HG03064 (cell line): ENCODE measurements at regions not wholly inside any gene's neighbourhood (a gene's known extent, or its start where the extent isn't known, plus 50 kb on each side); places are given as distances from the start of the nearest gene placed in this dataset.

Experiments
- ATAC-seq: cut with Tn5 transposase; IDR thresholded peaks from one replicate; pipeline ENCODE4 v1.9.1; 2021; ENCODE audit warnings: low read depth; ENCODE audit not compliant: unreplicated experiment

GRCh38 chr3:3586336-3586735, 212.9 kb upstream of the LRRN1 start:
- no peak for ATAC-seq

DNA sequence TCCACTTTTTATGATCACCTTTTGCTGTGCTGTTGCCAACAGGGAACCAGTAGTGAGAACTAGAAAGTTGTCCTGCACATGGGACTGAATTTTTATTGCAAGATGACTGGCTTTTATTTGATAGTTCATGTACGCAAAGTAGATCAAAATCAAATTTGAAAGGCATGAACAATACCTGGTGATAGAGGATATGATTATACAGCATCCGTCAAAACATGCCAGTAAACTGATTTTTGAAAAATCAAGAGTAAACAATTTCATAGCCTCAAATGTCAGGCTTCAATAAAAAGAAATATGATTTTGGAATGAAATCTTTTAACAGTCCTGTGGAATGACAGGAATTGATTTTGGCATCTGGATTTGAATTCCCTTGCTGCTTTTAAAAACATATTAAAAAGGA, 219.6 kb upstream of the LRRN1 start:
- ATAC-seq: no peak

GRCh38 chr3:3578718-3579117, 220.5 kb upstream of the LRRN1 start:
- ATAC-seq: no peak

DNA sequence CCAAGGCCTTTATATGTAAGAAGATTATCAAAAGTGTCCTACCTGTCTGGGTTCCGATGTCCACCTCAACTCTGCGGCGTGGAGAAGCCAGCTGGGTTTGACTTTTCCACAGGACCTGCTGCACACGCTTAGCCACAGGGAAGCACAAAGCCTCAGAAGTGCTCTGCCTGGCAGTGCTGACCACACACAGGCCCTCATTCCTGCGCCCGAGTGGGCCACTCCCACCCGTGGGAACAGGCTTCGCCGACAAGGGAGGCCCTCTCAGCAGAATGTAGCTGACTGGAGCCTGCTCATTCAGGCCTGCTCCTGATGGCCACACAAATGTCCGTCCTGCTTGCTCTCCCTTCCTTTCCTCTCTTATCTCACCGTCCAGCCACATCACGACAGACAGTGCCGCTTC, 221.4 kb upstream of the LRRN1 start:
- ATAC-seq: no peak

DNA sequence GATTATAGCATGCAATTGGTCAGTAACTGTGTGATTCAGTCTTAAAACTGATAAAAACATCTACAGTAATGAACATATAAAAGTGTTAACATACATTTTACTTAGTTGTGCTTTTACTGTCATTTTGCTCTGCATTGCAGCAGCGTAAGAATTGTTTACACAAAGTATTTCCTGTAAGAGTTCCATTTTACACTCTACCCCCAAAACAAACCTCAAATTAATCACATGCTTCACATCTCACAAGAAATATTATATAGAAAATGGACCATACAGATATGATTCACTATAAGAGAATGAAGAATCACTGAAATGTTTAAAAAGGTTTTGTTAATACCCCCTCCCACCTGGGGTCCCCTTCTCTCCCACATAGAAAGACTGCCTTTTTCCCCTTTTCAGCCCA, 225.9 kb upstream of the LRRN1 start:
- no peak for ATAC-seq

- ATAC-seq: no peak
Observed at GRCh38 chr3:3560591-3561311, 238.5 kb upstream of the LRRN1 start.

- no peak for ATAC-seq
Observed at GRCh38 chr3:3559786-3560185, 239.4 kb upstream of the LRRN1 start.

DNA sequence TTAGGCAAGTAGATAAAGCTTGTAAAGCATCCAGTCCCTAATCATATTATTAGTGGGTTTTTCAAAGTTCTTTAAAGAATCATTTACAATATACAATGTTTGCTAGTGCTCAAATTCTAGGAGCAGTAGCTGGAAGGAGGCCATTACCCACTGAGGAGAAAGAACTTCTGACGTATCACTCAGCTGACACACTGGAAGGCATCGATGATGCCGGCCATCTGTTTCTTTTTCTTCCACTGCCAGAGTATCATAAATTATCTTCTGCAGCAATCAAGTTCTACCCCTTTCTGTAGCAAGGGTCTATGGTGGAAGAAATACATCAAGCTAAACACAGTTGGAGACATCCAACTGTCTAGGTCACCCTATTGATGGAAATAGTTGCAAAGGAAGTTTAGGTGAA, 243.2 kb upstream of the LRRN1 start:
- ATAC-seq: no peak

GRCh38 chr3:3553236-3553635, 246.0 kb upstream of the LRRN1 start:
- ATAC-seq: no peak

- ATAC-seq: no peak
Observed at GRCh38 chr3:3552761-3553160, 246.5 kb upstream of the LRRN1 start.

- no peak for ATAC-seq
Observed at GRCh38 chr3:3551981-3552380, 247.2 kb upstream of the LRRN1 start.

- no peak for ATAC-seq
Observed at GRCh38 chr3:3545360-3545759, 253.9 kb upstream of the LRRN1 start.

DNA sequence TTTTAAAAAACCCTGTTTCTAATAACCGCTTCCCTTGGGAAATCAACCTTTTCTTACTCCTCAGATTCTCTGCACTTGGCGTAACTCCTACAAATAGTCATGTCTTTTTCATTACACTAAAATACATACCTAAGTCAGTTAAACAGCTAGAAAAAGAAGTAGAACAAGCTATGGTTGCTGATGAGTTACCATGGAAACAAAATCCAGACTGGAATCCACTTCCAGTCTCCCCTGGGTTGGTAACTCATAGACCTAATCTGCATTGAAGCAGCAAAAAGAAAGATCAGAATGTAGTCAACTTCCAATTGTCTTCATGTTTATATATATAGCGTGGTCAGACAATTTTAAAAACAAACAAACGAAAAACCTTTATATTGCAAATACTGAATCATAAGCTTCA, 260.8 kb upstream of the LRRN1 start:
- ATAC-seq: no peak

GRCh38 chr3:3532508-3532907, 266.7 kb upstream of the LRRN1 start:
- no peak for ATAC-seq

- ATAC-seq: no peak
Observed at GRCh38 chr3:3531476-3531875, 267.8 kb upstream of the LRRN1 start.

DNA sequence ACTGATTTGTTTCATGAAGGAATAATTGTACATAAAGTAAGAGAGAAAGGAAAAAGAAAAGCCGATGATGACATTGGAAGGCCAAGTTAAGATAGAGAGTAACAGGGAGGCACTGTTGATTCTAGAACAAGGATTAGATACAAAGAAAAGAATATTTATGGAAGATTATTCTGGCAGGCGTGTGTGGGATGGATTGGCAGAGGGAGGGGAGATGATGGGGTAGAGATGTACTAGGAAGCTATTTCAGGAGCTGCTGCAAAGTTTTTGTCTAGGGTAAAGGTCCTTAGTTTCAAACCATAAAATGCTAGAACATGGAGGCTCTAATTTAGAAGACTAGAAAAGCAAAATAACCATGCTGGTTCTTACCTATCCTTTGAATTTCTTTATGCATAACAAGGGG, 280.0 kb upstream of the LRRN1 start:
- no peak for ATAC-seq

DNA sequence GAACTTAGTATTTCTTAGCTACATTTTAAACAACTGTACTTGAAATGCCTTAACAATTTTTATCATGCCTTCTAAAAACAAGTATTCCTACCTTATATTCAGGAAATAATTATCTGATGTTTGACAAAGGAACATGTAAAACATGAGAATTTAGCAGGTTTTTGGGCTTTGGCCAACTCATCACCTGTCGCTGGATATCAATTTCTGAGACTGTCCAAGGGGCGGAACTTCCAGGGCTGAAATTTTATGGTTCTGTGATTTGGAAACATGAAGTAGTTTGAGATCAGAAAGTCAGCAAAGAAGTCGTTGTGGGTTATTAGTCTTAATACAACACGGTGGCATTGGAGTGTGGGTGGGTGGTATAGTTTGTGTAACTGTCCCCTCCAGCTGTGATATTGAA, 282.2 kb upstream of the LRRN1 start:
- no peak for ATAC-seq

GRCh38 chr3:3516384-3516783, 282.8 kb upstream of the LRRN1 start:
- ATAC-seq: no peak

DNA sequence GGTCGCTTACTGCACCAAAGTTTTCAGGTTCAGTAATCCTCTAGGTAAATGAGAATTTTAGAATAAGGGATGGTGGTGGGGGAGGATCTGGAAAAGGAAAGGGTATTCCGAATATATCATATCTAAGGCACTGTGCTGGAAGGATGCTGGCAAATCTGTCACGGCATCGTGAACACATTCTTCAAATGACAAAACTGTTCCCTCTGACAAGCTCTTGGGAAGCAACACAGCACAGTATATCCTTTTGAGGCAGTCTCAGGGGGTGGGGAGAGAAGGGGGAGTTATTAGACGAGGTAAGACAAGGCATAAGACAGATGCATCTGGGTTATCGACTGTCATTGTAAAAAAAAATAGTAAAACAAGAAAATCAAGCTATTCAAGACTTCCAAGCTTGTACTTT, 289.6 kb upstream of the LRRN1 start:
- ATAC-seq: no peak

GRCh38 chr3:3504686-3505085, 294.5 kb upstream of the LRRN1 start:
- no peak for ATAC-seq

- ATAC-seq: no peak
Observed at GRCh38 chr3:3503411-3503810, 295.8 kb upstream of the LRRN1 start.

DNA sequence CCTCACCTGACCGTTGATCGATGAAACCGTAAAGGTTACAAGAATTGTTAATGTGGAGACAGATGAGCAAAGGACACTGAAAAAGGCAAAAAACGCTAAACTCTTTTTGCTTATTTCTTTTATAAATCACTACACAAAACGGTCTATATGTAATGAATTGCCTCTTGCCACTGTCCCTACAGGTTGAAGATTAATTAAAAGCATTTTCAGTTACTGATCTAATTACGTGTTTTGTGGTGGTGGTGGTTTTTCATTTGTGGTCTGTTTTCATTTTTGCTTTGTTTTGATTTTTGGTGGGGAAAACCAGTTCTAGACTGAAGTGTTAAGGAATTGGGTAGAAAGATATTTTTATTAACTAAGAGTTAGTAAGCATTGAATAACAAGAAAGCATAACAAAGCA, 299.2 kb upstream of the LRRN1 start:
- no peak for ATAC-seq

GRCh38 chr3:3499012-3499562, 300.1 kb upstream of the LRRN1 start:
- ATAC-seq: no peak
